ENCODE measurements at regions not wholly inside any gene's neighbourhood (a gene's known extent, or its start where the extent isn't known, plus 50 kb on each side); places are given as distances from the start of the nearest gene placed in this dataset.
"Not testable (repeated sequence)": the region's sequence is repeated elsewhere in the genome, so short reads cannot be mapped to it uniquely, and the experiment has no call there.

DNA sequence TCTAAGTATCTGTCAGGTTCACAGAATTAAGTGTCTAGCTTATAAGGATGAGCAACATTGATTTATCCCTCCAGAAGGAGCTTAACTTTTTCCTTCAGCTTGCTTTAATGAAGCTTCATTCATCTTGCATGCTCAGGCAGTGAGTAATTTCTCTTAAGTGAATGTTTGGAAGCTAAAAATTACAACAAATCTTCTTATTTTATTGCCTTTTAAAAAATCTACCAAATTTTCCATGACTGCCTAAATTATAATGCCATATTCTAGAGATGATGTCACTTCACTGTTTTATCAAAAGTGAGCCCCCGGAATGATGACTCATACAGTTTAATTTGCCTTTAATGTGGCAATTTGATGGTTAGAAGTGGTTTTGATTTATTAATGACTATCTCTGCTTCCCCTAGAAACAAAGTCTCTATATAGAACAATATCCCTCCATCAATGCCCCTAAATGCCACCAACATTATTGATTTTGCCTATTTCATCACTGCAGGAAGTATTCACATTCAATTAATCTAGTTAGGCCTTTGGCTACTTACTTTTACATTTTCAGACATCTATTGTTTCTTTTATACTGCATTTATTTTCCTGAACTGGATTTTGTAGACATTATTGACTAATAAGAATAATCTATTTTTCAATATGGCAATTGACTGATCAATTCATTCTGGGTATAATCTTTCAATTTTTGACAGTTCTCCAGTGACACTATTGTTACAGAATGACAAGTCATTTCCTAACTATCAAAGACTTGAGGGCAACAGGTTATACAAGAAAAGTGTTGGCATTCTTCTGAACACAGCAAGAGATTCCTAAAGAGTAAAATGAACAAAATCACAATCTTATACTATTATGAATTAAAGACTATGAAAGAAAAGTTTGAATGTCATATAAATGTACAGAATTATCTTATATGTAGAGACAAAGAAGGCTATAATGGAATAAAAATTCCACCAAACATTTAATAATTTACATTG lies 139.3 kb upstream of the ODAD2 start:
- no peak for DNase-seq (ENCODE audit: low read depth in 2 of 3, low spot score in 1 of 3)

GRCh38 chr10:28135258-28135657 lies 136.4 kb upstream of the ODAD2 start:
- no peak for DNase-seq (ENCODE audit: low read depth in 2 of 3, low spot score in 1 of 3)

GRCh38 chr10:28130267-28130666 lies 131.4 kb upstream of the ODAD2 start:
- DNase-seq (ENCODE audit: low read depth in 2 of 3, low spot score in 1 of 3), result no peak

DNA sequence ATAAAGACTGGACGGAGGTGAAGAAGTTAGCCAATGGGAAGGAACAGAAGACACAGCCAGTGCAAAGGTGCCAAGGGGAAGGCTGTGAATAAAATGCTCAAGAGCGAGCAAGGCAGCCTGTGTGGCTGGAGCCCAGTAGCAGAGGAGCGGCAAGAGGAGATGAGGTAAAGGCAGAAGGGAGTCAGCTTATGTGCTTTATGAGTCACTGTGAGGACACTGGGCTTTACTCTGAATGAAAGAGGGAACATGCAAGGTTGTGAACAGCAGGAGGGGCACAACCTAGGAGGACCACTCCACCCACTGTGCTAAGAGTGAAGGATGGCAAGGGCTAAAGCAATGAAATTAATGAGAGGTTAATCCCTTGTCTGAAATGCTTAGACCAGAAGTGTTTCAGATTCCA lies 129.0 kb upstream of the ODAD2 start:
- no peak for DNase-seq (ENCODE audit: low read depth in 2 of 3, low spot score in 1 of 3)

GRCh38 chr10:28125701-28126100 lies 126.8 kb upstream of the ODAD2 start:
- no peak for DNase-seq (ENCODE audit: low read depth in 2 of 3, low spot score in 1 of 3)

- no peak for DNase-seq (ENCODE audit: low read depth in 2 of 3, low spot score in 1 of 3)
These were observed 121.9 kb upstream of the ODAD2 start for GRCh38 chr10:28120795-28121194.

DNA sequence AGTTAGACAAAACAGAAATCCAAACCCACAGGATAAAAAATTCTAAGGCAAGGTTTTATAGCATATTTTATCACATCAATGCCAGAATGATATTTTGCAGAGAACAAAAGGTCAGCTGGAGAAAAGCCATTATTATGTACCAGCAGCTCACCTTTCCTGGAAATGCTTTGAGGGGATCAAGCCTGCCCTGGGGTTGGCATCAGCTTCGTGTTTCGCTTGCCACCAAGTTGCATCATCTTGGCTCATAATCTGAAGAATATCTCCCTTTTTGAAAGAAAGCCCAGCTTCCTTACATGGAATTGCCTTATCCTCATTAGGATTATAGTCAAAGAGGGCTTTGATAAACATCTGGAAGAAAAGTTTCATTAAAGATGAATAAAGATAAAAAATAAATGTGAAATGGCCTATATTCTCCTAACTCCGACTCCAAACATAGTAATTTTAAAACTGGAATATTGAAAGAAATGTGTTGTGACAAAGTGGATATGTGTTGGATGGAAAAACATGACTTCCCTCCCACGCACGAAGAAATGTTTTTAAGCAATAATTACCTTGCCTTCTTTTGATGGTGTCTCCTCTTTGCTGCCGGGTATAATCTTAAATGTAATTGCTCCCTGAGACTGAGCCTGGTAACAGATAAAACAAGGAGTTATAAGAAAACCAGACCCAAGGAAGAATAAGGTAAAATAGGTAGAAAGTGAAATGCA lies 121.3 kb upstream of the ODAD2 start:
- no peak for DNase-seq (ENCODE audit: low read depth in 2 of 3, low spot score in 1 of 3)

DNA sequence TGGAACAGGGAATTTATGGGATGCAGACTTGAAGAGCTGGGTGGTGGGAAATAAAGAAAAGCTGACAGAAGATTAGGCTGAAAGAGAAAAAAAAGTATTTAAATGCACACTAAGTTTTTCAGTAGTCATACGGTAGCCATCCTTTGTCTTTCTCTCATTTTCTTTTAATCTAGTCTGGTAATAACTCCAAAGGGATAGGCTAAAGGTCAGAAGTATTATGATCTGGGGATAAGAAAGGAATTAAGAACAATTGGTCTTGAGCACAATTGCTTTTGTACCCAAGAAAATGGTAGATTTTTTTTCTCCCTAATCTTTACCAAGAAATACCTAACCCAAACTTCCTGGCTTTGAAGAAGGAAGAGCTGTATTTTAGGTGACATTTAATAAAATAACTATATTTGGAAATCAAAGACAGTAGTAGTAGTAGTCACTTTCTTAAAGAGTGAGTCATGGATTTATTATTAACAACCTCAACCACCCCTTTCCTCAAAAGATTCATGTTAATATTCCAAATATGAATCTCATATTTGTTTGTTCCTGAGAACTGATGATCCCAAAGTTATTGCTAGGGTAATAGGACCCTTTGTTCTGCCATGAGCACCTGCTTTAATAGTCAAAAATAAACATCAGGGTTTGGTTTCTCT lies 120.2 kb upstream of the ODAD2 start:
- DNase-seq (ENCODE audit: low read depth in 2 of 3, low spot score in 1 of 3), result no peak

DNA sequence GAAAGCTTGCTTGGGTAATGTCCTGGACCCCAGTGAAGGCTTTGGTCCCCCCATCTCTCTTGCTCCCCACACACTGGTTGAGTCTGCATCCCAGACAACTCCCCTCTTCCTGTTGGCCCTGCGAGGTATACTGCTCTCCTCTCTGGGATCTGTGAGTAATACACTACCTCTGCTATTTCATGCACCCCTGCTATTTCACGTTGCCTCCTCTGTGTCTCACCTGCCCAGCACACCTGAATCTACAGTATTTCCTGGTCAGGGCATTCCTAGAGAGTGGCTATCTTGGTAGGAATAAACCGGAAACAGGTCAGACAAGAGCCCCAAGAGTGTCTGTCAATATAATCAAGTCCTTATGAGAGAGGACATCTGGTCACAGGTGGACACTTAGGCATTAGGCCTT lies 114.3 kb upstream of the ODAD2 start:
- DNase-seq (ENCODE audit: low read depth in 2 of 3, low spot score in 1 of 3), result no peak

DNA sequence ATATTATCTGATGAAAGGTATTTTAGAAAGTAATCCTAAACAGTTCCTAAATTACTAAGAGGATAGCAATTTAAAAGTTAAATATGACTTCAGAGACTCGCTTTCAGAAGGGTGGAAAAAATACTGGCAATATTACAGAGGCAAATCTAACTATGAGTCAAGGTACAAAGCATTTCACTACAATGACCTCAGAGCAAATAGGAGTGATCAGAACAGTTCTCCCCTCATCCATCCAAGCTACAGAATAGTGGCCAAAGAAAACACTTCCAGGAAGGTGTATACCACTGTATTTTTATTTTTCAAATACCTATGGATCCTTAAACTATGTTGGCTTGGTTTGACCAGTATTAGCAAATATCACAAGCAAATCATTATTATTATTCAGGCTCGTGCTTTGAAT lies 112.8 kb upstream of the ODAD2 start:
- no peak for DNase-seq (ENCODE audit: low read depth in 2 of 3, low spot score in 1 of 3)

DNA sequence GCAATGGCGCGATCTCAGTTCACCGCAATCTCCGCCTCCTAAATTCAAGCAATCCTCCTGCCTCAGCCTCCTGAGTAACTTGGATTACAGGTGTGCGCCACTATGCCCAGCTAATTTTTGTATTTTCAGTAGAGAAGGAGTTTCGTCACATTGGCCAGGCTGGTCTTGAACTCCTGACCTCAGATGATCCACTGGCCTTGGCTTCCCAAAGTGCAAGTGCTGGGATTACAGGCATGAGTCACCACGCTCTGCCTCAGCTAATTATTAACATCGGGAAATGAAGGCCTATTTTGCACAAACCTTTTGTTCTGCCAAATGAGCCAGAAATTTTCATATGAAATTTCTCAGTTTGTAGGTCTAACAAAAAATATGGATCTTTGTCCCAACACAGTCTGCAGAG lies 106.7 kb upstream of the ODAD2 start:
- DNase-seq (ENCODE audit: low read depth in 2 of 3, low spot score in 1 of 3), result no peak

DNA sequence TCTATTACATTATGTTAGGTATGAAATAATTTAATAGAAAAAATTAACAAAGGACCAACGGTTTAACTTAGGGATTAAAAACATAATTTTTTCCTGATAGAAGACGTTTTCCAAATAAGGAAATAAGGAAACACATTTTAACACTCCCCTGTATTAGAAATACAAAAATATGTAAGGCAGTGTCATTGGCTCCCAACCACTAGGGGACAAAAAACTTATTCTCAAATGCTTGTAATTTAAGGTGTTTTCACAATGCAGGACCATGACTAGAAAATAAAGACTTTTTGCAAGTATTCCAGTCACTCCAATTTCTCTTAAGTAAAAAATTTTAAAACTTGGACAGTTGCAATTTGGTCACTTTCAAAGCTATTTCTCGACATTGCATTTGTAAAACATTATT lies 98.8 kb upstream of the ODAD2 start:
- no peak for DNase-seq (ENCODE audit: low read depth in 2 of 3, low spot score in 1 of 3)

DNA sequence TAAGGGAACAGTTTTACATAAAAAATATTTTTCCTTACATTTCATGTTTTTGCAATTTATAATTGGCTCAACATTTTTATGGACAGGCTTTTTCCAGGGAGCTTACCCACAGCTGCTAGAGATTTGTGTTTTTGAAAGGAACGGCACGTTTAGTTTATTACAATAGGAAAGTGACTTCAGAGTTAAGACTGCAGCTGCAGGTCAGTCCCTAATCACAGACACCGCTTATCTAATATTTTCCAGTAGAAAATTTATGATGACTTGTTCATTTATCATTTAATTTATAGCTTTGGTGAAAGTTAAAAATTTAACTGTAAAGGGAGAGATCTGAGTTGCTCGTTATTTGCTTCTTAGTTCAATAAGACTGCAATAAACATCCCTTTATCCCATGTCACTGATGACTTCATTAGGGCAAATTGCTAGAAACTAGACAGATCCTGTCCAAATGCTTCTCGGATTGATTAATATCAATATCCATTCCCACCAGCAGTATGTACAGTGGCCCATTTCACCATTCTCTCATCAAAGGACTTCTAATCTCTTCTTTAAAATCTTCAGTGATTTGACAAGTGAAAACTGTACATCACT lies 97.0 kb upstream of the ODAD2 start:
- no peak for DNase-seq (ENCODE audit: low read depth in 2 of 3, low spot score in 1 of 3)

DNA sequence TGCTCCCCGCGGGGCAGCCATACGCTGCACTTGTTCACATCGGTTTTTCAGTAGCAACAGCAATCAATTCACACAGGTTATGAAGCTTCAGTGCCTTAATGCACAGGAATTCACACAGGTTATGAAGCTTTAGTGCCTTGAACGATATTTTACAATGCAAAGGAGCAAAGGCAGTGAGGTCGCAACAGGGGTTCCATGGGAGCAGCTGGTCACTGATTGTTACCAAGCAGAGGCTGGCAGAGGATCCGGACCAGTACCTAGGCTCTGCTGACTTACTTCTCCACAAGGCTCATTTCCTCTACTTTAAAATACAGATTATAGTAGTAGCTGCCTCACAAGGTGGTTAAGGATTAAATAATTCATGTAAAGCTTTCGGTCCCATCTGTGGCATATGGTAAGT lies 95.2 kb upstream of the ODAD2 start:
- DNase-seq (ENCODE audit: low read depth in 2 of 3, low spot score in 1 of 3), result no peak

DNA sequence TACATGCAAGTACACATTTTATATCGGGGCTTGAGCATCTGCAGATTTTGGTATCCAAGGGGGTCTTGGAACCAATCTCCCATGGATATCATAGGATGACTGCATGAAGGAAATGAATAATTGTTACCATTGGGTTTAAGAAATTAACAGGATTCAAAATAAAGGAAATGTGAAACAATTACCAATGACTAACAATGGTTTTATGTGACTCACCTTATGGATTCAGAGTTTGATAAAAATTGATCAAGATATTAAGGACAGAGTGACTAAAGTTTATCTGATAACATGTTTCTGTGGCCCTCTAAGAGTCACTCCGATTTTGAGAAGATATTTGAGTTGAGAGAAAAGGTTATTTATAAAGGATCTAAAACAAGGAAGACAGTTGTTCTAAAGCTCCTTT lies 93.0 kb upstream of the ODAD2 start:
- DNase-seq (ENCODE audit: low read depth in 2 of 3, low spot score in 1 of 3), result no peak

GRCh38 chr10:28090506-28090905 lies 91.6 kb upstream of the ODAD2 start:
- DNase-seq (ENCODE audit: low read depth in 2 of 3, low spot score in 1 of 3), result no peak

DNA sequence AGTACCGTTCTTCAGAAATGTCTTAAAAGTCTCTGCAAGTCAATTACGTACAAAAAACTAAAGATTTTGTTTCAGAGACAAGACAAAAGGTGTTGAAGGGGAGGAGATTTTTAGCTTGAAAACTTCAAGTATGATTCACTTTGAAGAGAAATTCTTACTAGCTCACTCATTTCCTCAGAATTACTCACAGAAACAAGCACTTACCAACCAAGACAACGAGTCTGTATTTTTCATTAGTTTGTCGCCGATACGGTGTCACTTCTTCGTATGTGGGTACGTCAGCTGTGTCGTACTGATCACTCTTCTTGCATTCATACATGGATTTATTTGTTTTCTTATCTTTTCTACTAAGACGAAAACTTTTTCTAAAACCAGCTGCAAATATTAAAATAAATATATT lies 90.6 kb upstream of the ODAD2 start:
- peak in 1 of 3 donors; percentile 15 for DNase-seq (ENCODE audit: low read depth in 2 of 3, low spot score in 1 of 3)

DNA sequence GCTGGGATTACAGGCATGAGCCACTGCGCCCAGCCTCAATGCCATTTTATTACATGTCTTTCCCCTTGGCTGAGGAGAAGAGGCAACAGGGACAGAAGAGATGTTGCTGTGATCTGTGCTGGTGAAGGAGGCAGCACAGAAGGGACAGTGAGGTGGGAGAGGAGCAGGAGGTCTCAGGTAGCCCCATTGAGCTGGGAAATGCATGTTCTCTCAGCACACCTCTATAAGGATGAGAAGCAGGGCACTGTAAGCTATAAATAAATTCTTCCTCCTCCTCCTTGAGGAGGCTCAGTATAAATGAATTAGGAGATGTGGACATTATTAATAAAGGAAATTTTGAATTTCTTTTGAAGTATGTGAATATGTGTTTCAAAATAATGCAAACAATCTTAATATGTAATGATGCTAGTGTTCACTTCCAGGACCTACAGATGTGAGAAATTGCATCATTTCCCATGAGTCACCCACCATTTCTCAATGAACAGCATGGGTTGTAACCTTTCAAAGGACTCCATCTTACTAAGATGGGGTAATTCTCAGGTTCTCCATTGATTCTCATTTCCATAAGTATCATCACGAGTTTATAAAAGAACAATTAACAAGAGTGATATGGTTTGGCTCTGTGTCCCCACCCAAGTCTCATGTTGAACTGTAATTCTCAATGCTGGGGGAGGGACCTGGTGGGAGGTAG lies 88.9 kb upstream of the ODAD2 start:
- DNase-seq (ENCODE audit: low read depth in 2 of 3, low spot score in 1 of 3), result peak in 1 of 3 donors; percentile 25

GRCh38 chr10:28085760-28086159 lies 86.9 kb upstream of the ODAD2 start:
- DNase-seq (ENCODE audit: low read depth in 2 of 3, low spot score in 1 of 3), result not testable (repeated sequence)

DNA sequence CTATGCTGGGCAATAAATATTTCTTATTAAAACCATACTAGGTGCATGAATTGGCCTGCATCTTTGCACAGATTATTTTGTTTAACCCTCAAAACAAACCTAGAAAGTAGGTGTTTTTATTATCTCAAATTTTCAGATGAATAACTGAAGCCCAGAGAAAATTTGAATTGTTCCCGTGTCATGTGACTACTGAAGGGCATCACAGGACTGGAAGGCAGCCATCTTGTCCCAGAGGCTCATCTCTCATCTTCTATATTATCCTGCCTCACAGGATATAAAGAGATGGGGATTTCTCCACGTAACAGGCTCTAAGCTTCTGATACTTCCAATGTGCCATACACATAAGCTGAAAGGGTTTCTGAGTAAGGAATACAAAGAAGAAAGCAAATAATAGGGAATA lies 84.0 kb upstream of the ODAD2 start:
- DNase-seq (ENCODE audit: low read depth in 2 of 3, low spot score in 1 of 3), result no peak

- no peak for DNase-seq (ENCODE audit: low read depth in 2 of 3, low spot score in 1 of 3)
These were observed 83.4 kb upstream of the ODAD2 start for GRCh38 chr10:28082316-28082715.

All from stimulated activated CD4-positive, alpha-beta T cell treated with anti-CD3 and anti-CD28 coated beads, Interleukin-12 subunit alpha, Interleukin-12 subunit beta, amount 100 ng/mL, for 48 hours (primary cell).